Hindlimb muscle (tissue), 1 donor: ENCODE measurements at regions not wholly inside any gene's neighbourhood (a gene's known extent, or its start where the extent isn't known, plus 50 kb on each side); places are given as distances from the start of the nearest gene placed in this dataset.

Experiments used
- DNase-seq: peaks from one replicate; pipeline ENCODE4 v3.0.0-alpha.2; 2013

DNA sequence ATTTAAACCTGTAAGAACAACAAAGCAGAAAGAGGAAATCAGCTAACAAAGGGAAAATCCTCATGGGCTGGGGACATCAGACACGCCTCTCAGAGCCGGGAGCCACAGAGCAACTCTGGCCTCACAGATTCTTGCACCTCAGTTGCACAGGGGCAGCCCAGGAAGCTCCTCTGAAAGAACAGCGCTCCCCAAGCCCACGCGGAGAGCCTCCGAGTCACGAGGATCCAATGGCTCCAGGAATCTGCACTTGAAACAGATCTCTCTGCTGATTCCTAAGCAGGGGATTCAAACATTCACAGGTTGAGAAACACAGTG is 213.2 kb upstream of the MGMT start:
- DNase-seq, result no peak

DNA sequence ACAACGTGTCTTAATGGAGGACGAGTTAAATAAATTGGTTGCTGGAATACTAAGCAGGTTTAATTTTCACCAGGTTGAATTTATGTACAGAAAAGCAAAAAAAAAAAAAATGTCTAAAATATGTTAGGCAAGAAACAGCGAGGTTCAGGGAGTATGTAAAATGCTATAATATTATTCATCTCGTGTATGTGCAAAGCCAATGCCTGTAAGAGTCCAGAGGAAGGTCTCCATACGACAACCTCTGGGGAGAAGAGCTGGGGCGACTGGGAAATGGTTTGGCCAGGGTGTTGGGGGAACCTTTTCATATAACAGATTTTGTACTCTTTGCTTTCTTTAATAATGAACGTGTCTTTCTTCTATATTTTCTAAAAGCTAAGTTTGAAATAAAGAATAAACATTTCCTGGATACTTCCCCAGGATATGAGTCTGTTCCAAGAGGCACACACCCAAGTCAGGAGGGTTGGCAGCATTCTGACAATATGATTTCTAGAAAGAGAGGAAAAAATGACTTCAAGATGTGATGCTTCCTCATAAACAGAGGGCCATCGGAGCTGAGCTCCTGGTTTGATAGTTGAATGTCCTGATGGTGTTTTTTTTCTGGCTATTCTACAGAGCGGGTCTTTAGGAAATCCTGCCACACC is 208.6 kb upstream of the MGMT start:
- peak; percentile 84 for DNase-seq

DNA sequence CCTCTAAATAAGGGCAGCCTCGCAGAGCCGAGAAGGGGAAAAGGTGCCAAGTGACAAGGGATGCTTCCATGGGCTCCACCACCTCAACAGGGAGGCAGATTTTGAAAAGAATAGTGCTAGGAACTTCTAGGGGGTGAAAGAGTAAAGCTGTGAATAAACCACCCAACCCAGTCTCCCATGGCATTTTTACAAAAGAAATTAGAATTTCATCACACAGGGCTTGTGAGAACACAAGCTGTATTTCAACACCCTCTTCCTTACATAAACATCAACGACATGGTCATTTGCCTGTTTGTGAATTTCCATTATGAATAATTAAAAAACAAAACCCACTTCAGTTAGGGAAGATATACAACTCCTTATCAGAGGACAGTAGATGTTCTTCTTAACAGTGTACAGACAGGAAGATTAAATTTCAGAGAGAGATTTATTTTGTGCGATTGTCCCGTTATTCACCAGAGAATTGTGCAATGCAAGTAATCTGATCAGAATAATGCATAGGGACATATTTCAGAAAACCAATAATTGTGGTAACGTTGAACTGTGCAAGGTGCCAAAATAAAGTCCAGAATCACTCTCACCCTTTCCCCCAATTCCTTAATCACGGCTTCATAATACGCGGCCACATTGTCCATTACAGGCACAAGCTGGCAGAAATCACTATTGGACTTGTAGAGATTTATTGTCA is 207.8 kb upstream of the MGMT start:
- no peak for DNase-seq

DNA sequence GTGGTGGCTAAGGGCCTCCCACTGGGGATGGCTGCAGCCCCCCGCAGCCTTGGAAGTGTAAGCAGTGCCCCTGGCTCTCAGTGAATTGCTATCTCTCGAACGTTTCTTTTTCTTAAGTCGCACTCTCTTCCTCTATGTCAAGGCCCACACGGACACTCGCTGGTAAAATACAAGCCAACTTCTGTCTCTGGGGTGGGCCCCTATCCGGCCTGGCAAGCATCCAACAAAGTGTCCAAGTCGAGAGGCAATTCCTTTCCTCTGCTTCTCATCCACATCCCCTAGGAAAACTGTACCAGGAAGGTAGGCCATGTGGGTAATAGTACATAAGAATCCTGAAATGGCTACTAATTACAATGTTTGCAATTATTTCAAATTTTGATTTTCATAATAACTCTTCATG is 194.9 kb upstream of the MGMT start:
- DNase-seq, result no peak

DNA sequence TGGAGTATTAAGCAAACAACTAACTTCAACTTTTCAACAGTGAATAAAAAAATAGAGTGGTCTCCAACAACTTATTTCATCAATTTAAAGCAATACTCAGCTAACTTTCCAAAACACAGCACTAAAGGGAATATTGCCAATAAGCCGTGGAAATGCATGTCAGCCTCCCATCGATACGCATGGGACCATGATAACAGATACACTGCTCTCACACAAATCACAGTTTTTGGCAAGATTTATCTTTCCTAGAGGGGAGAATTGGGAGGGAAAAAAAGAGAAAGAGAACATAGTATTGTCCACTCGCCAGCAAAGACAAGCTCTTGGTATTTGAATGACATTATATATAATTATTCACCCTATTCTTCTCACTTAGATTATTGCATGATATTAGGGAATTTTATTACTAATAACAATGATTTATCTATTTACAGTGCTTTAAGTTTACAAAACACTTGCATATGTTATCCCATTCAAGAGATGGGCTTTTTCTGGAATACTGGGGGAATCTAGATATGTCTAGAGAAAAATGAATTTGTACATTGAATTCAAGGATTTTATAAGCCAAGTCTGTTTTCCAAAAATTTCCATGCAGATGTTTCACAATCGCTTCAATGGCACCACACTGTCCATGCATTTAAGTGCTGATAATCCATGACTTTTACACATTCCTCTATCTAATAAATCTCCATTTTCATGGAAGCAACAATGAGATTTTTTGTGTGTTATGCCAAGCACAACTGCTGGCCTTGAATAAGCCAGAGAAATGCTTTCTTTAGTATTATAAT is 194.0 kb upstream of the MGMT start:
- peak; percentile 72 for DNase-seq

DNA sequence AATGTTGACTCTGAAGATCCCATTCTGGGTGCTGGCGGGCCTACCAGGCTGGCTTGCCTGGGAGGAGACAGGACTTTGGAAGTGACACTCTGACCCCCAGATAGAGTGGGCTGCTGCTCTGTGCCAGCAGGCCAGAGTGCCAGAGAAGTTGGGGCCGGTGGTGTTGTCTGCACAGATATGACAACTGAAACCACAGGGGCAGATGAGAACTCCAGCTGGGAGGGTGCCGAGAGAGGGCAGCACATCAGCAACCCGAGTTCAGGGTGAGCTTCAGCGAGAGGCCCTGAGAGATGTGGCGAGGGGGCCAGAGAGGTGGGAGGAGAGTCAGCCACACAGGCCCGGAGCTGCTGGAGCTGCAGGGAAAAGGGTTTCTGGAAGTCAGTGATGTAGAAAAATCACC is 193.2 kb upstream of the MGMT start:
- no peak for DNase-seq

DNA sequence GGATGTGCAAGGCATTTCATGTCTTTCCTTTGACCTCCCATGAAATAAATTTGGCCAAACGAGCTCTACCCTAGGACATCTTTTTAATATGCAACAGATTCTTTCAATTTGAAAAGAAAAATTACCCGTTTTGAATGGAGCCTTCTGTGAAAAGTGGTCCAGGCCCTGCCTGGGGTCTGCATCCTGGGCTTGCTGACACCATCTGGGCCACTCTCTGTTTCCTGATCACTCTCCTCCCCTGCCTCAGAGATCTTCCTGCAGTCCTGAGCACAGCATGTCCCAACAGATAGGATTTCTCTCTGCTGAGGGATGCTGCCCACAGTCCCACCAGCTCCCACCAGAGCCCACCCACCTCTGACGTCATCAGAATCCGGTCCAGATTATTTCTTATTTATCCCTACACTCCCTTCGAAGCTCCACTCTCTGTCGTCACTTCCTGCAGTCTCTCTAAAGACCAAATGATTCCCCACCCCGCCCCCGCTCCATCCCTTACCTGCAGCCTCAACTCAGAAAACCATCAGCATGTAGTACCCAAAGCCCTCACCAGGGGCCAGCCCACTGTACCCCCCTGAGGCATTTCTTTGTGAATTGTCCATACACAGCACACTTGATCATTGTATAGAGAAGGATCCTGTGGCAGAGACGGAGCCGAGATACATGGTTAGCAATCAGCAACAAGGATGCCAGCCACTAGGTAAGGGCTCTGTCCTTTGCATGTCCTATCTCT is 192.1 kb upstream of the MGMT start:
- DNase-seq, result no peak

DNA sequence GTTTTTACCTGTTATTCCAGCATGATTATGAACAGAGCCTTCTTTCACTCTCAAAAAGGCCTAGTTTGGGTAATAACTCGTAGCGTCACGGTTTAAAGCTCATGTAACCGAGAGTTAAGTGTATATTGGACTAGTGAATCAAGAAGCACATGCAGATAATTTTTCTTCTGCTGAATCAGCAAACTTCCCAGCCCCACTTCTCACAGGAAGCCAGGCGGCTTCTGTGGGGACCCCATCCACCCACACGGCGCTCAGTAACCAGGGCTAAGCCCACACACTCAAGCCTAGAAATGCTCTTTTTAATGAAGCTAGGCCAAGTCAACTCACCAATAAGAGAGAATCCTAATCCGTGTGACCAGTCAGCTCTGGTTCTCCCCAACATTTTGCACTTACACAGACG is 191.2 kb upstream of the MGMT start:
- no peak for DNase-seq

DNA sequence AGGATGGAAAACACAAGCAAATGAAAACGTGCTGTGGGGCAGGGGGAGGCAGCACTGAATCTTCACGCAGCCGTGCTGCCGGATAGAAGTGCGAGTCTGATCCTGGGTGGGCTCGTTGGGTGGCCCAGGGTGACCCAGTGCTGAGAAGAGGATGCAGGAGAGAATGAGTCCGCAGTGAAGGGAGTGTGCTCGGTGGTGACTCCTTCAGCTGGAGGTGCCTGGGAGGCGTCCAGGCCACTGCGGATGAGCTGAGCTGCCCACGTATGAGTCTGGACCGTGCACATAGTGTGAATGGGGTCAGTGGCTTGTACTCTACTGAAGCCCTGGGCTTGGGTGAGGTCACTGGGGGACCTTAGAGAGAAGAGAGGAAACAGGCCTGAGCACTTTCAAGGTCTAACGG is 190.0 kb upstream of the MGMT start:
- no peak for DNase-seq

DNA sequence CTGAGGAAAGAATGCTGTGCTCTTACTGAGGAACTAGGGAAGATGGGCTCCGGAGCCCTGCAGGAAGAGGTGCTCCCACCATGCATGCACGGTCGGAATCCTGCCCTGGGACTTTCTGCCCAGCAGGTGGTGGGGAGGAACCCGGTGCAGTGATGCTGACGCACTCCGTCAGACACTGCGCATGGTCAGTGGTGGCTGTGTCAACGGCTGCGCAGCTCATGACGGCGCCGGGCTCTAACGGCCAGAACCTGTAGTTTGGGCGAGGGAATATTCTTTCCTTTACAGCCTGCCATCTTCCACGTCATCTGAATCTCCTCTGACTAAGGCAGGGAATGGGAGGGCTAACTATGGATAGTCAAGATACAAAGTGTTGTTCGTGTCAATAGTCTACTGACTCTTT is 189.2 kb upstream of the MGMT start:
- no peak for DNase-seq

DNA sequence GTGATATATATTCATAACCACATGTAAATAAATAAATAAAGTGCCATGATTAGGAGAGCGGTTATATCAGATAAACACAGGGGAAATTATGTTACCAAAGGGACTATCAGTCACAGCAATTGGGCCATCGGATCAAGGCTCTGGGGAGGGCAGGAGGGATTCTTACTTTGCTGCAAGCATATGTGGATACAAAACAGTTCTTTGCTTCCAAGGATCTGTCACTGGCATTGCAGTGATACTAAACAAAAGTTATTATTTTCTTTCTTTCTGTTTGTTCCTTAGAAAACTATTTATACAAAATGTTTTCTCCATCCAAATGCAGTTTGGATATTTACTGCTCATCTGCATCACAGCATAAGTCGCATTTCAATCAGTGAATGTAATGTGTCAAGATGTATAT is 188.4 kb upstream of the MGMT start:
- DNase-seq, result no peak

DNA sequence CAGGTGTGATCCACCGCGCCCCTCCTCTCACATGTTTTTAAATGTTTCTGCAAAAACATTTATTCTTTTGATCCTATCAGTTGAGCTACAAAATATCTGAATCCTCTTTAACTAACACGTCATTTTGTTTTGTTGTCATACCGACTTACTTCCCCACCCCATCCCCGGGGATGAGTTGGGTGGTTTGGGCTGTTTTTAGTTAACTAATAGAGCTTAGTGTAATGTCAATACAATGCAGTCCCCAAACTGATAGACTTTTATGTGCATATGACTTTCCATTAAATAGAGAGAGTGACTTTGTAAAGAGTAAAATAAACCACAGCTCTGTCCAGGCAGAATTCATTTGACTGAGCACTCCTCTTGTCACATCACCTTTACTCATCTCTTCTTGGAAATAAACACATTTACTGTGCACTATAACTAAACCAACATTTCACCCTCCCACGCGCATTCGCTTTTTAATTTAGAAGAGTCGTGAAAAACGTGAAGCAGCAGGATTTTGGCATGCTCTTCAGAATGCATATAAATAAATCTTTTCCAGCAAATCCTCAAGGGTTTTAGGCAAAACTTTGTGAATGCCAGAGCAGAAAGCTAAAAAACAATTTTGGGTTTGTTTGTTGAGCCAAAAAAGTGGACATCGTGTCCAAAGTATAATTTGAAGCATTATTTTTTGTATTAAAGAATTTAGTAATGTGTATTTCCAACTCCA is 187.4 kb upstream of the MGMT start:
- peak; percentile 76 for DNase-seq

DNA sequence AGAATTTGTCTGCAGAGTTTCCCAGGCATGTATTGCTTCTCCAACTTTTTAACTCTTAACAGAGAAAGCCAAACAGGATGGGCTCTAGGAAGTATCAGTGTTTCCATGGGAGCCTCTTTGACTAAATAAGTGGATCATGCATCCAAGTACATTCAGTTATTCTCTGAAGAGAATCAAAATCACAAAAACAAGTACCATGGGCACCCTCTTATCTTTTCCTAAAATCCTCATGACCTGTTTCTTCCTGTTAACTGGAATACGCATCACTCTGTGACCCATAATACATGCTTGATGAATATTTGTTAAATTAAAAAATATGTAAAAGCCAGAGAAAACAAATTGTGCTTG is 186.9 kb upstream of the MGMT start:
- DNase-seq, result no peak

DNA sequence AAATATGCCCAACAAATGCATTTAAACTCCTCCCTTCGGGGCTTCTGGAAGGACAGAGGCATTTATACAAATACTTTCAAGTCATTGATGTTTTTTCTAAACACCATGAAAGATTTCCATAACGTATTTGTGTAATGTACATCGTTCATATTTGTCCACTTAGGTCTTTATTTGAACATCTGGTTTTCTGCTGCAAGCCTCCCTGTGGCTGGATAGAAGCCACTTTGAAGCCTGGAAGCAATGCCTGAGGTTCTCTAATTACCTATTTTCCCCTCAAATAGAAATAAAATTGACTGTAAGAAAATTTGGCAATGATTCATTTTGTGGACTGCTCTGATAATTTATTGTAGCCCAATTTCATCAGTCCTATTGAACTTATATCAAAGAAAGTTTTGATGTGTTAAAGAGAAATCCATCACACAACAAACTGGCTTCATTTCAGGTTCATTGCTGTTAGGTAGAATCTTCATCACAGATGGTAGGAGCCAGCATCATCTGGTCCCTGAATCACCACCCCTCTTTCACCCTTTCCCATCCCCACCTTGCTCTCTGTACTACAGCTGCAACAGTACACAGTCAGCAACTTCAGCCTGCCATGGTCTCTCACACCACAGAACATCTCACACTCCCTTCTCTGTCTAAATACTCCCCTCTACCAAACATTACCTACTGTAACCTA is 186.0 kb upstream of the MGMT start:
- peak; percentile 73 for DNase-seq

DNA sequence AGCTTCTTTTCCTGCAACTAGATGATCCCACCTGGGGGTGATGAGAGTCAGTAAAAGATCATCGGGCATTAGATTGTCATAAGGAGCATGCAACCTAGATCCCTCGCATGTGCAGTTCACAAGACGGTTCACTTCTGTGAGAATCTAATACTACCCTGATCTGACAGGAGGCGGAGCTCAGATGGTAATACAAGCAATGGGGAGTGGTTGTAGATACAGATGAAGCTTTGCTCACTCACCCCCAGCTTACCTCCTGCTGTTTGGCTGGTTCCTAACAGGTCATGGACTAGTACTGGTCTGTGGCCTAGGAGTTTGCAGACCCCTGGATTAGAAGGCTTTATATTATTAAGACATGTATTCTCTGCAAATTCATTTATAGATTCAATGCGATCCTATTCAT is 181.6 kb upstream of the MGMT start:
- DNase-seq, result no peak

DNA sequence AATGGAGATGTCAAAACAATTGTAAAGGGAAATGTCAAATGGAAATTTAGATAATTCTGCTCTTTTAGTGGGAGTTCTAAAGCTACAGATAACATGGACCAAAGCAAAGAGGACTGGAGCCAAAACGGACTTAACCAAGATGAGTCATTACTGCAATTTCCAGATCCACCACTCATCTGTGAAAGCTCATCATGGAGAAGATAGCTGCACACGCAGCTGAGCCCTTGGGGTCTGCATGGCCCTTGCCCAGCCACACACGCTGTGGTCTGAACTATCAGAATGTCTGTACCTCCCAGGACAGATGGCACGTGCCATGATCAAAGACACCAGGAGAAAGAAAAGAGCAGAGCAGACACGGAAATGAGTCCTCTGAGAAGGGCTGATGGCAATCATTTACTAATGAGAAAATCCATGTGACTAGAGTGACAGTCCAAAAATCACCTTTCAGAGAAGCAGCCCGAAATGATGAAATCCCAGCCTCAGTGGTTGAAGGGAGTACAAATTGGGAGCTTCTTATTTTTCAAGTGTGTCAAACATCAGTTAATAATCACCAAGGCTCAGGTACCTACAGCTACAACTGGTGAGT is 177.9 kb upstream of the MGMT start:
- no peak for DNase-seq

DNA sequence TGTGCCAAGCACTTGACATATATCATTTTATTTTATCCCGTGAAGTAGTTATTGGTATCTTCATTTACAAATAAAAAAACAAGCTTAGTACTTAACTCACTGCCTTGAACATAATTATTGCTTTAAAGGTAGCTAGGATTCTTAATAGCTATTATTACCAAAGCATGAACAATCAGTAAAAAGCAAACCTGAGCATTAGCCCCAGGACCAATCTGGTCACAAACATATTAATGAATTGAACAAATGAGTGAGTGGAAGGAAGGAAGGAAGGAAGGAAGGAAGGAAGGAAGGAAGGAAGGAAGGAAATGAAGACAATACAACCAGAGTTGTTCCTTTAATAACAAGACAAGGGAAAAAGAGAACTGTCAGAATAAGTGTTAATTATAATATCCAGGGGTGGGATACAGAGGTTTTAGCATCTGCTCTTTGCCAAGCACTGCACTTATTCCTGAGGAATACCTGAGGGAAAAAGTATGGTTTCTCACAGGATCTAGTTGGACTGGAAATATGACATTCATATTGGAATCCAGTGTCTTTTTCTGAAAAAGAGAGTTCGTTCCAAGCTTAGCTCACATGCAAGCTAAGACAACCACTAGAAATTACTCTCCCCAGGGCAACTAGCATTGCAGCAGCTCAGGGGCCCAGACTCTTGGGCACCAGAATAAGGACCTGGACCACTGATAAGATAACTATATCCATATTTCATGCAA is 172.9 kb upstream of the MGMT start:
- DNase-seq, result no peak

DNA sequence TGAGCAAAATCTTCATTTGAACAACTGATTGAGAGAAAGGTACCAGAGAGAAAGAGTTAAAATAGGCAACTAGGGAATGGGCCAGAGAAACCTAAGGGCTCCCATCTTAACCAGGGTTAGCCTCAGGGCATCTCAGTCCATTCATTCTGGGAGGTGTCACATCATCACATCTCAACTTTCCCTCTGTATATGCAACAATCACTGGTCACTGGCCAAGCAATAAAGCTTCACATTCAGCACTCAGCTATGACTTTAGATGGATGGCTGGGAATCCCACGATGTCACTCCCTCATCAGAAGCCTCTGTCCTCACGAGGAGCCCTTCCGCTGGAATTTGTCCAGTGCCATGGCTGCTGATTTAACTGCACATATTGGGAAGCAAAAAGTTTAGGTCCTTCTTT is 172.1 kb upstream of the MGMT start:
- no peak for DNase-seq

DNA sequence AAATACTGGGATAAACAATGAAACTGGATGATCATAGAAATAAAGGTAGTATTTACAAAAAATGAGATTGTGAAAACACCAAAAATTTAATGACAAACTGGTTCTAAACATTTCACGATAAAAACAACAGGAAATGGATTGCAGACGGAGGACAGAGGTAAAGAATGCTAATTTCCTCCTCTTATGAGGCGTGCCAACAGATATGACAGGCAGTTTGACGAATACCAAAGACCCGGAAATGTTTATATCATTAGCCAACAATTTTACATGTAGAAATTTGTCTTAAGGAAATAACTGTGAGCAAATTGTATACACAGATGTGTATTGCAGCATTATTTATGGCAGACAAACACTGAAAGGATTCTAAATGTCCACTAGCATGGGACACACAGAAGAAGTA is 162.0 kb upstream of the MGMT start:
- no peak for DNase-seq

DNA sequence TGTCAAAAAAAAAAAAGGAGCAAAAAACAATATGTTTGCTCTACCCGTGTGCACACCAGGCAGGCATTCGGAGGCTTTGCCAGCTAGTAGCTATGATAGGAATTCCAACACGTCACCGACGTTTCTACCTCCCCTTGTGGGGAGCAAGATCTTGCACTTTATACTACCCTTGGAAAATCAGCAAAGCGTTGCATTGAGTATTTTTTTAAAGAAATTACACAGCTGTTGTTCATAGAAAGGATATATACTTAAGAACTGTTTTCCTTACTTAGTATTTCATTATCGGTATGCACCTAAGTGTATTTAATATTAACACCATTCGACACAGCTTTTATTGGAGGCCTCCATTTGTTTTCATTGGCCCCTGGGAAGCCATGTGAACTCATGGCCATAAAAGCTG is 159.9 kb upstream of the MGMT start:
- no peak for DNase-seq

DNA sequence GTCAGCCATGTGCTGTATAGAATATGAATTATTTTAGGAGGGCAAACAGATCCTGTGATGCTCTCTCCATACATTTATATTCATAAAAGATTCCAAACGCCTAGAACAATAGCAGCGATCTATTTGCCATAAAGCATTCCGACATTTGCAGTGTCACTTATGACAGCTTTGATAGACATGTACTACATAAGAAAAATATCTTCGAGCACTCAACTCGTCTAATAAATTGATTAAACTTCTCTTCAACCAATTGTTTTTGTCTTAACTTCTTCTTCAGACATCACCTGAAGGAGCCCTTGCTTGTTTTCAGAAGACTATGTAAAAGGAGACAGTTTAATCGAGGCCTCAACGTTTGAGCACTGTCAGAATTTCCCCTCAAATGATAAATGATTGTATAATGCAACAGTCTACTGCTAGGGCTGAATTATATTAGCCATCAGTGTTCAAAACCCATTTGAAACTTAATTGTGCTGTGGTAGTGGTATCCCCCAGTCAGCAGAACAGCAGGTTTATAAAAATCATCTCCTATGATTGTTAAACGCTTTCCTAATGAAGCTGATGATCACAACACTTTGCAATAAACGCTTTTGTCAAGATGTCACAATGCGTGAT is 158.0 kb upstream of the MGMT start:
- no peak for DNase-seq
